Epidermal melanocyte (primary cell): ENCODE measurements at regions not wholly inside any gene's neighbourhood (a gene's known extent, or its start where the extent isn't known, plus 50 kb on each side); places are given as distances from the start of the nearest gene placed in this dataset.
"Not testable (repeated sequence)": the region's sequence is repeated elsewhere in the genome, so short reads cannot be mapped to it uniquely, and the experiment has no call there.

Source experiments
- DNase-seq: peaks from one replicate; pipeline ENCODE4 v3.0.0; 2011; ENCODE audit warnings: low spot score; ENCODE audit not compliant: insufficient read length

- DNase-seq = not testable (repeated sequence)
These were observed 159.4 kb downstream of the SKIDA1 start for GRCh38 chr10:21366108-21366507.

DNA sequence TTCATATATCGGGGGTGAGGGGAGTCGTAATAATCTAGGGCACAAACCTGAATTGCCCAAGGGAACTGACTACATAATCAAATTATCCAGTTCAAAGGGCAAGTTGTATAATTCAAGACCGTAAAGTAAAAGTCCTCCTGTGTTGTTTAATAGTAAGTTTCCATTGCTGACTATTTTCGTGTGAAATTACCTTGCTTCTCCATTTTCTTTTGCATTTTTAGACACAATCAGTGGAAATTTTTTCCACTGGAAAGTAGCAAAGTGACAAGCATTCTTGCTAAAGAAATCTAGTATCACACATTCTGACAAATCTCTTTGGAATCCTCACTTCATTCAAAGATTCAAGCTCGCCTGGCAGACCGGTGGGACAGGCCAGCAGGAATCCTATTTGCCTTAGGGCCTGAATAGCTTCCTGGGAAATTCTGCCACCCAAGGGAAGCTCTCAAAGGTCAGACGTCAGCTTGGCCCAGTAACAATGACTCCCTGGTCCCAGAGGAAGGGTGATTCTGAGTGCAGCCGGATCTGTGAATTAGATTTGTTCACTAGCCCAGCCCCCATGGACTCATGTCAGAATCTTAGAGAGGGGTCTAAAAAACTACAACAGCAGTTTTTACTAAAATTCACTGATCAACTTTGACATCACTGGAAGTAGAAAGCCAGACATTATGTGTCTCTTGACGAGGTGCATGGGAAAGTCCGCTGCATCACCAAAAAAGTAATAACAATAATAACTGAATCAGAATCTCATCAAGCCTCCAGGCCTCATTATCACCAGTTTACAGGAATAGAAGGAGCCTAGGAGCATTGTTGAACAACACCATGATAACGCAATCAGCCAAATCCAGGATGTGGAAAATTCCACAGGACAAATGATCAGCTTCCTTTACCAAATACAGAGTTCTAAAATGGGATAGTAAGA is 161.0 kb downstream of the SKIDA1 start:
- peak; percentile 38 for DNase-seq

- no peak for DNase-seq
These were observed 161.8 kb downstream of the SKIDA1 start for GRCh38 chr10:21363731-21364104.

DNA sequence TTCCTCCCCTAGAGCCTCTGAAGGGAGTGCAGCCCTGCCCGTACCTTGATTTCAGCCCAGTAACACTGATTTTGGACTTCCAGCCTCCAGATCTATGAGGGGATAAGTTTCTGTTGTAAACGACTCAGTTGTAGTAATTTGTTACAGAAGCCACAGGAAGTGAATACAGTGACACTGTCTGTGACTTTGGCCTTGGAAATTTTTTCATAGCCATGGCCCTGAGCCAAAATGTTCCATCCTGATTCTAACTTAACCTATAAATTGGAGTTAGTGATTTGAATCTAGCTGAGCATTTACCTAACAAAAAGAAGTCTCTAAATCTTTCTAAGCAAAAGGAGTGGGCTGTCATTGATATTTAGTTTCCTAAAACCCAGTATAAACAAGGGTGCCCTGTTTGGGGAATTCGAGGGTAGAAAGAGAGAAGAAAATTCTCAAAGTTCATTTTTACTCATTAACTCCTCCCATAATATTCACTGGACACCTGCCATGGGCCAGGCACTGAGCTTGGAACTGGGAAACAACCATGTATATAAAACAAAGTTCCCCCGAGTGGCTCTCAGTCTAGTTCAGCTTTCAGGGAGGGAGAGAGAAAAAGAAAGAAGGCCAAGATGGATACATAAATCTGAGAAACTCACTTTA is 162.3 kb downstream of the SKIDA1 start:
- DNase-seq = no peak

DNA sequence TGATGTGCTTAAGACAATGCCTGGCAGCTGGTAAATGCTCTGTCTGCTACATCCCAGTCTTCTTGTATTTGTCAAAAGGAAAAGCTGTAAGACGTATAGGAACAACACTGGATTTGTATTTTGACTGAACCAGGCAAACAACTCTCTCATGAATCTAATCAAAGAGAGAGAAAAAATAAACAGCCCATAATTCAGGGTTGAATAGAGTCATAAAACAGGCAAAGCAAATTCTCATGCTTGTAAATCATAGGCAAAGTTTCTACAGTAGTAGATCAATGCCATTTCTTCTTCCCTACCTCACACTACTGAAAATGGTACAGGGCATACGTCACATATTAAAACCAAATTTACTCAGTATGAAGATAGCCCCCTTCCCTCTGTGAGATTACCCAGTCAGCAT is 166.3 kb downstream of the SKIDA1 start:
- no peak for DNase-seq

- no peak for DNase-seq
These were observed 169.9 kb downstream of the SKIDA1 start for GRCh38 chr10:21355591-21356011.

DNA sequence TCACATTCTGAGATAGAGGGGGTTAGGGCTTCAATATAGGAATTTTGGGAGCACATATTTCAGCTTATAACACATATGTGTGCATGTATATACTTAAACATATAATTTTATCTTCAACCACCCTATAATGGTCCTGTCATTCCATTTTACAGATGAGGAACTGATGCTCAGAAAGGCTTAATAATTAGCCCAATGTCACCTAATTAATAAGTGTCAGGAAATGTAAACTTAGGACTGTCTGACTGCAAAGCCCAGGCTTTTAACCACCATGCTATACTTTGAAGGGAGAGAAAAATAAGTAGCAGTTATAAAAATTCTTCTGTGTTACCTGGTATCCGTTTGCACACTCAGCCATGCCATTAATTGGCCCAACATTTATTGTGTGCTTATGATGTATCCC is 172.6 kb downstream of the SKIDA1 start:
- DNase-seq = no peak

- not testable (repeated sequence) for DNase-seq
These were observed 173.9 kb downstream of the SKIDA1 start for GRCh38 chr10:21351594-21351993.

GRCh38 chr10:21349912-21350286 is 175.6 kb downstream of the SKIDA1 start:
- no peak for DNase-seq

GRCh38 chr10:21347785-21348170 is 177.7 kb downstream of the SKIDA1 start:
- DNase-seq = no peak

GRCh38 chr10:21347043-21347784 is 178.3 kb downstream of the SKIDA1 start:
- no peak for DNase-seq

DNA sequence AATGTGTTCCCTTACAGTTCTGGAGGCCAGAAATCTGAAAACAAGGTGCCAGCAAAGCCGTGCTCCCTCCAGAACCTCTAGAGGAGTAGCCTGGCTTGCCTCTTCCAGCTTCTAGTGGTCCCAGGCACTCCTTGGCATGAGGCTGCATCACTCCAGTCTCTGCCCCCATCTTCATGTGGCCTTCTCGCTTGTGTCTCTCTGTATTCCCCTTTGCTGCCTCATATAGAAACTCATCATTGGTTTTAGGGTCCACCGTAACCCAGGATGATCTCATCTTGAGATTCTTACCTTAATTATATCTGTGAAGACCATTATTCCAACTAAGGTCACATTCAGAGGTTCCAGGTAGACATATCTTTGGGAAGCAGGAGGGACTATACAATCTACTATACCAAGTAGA is 182.4 kb downstream of the SKIDA1 start:
- DNase-seq = no peak

- not testable (repeated sequence) for DNase-seq
These were observed 183.0 kb downstream of the SKIDA1 start for GRCh38 chr10:21342499-21342898.

DNA sequence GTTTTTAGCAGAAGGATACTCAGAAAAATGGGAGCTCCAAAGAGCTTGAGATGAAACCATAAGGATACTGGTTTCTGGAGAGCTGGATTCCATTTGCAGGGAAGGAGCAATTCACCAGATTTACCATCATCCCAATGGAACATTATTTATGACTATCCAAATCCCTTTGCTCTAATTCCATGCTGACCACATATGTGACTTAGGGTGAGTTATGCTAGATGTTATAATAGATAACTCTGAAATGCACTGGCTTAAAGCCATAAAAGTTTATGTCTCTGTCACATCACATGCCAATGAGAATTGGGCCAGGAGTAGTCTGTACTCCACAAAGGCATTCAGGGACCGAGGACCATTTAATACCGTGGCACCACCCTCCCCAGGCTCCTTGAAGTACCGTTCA is 185.2 kb downstream of the SKIDA1 start:
- no peak for DNase-seq

DNA sequence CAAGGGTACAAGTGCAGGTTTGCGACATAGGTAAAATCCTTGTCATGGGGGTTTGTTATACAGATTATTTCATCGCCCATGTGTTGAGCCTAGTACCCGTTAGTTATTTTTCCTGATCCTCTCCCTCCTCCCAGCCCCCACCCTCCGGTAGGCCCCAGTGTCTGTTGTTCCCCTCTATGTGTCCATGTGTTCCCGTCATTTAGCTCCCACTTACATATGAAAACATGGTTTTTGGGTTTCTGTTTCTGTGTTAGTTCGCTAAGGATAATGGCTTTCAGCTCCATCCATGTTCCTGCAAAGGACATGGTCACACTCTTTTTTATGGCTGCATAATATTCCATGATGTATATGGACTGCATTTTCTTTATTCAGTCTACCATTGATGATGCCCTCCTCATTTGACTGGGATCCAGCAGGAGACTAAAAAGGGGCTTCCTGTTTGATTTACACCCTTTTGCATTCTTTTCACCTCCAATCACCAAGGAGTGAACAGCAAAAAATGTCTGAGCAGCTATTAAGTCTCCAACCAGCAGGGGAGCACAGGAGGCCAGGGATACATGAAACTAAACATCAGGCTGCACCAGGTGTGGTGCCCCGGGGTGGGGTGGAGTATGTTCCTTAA is 188.2 kb downstream of the SKIDA1 start:
- no peak for DNase-seq

- DNase-seq = peak; percentile 27
These were observed 188.9 kb downstream of the SKIDA1 start for GRCh38 chr10:21336476-21337170.

DNA sequence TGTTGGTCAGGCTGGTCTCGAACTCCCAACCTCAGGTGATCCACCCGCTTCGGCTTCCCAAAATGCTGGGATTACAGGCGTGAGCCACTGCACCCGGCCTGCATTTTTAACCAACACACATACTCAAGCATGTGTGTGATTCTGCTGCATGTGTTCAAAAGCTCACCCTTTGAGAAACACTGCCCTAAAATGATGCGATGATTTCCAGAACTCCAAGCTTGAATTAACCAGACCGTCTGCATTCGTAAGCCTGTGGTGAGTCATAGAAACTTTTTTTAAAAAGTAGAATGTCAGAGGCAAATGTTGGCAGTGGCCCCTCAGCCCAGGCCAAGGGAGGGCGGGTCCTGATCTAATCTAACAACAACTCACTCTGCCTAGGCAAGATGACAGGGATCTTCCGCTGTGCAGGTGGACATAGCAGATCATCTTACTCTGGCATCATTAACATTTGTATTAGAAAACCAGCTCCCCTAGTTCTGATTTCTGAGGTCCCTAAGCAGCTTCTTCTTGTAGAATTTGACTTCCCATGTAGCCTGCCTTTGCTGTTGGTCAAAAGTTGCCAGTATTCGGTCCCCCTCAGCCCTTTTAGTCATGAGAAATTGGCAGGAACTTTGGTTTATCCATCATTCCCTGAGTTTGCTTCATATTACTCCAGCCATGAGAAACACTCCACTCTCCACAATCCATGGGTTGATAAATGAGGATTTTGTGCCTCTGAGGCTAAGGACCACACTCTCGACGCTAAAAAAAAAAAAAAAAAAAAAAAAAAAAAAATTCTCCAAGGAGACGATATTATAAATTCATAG is 190.4 kb downstream of the SKIDA1 start:
- DNase-seq = no peak

- no peak for DNase-seq
These were observed 194.9 kb downstream of the SKIDA1 start for GRCh38 chr10:21330628-21331020.

DNA sequence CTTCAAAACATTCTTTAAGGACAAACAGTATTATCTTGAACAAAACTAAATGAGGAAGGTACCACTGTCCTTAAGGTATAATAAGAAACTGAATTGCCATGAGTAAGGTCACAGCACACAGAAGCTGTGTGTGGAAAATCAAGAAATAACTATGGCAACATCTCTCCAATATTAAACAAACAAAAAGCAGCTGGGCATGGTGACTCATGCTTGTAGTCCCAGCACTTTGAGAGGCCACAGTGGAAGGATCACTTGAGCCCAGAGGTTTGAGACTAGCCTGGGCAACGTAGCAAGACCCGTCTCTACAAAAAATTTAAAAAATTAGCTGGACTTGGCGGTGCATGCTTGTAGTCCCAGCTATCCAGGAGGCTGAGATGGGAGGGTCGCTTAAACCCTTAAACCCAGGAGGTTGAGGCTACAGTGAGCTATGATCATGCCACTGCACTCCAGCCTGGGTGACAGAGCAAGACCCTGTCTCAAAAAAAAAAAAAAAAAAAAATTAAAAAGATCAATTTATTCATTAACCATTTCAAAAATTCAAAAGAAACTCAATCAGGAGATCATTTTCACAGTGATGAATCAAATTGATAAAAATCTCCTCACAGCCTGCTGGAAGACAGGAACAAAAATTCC is 195.4 kb downstream of the SKIDA1 start:
- DNase-seq = no peak
